AG08396 (cell line): ENCODE measurements at regions not wholly inside any gene's neighbourhood (a gene's known extent, or its start where the extent isn't known, plus 50 kb on each side); places are given as distances from the start of the nearest gene placed in this dataset.
"Not testable (repeated sequence)": the region's sequence is repeated elsewhere in the genome, so short reads cannot be mapped to it uniquely, and the experiment has no call there.

Experiments
- DNase-seq: peaks from one replicate; pipeline ENCODE4 v3.0.0; 2012; ENCODE audit warnings: low spot score, mixed read lengths

- DNase-seq = peak; percentile 30
These were observed 713.4 kb downstream of the CD109 start for GRCh38 chr6:74409447-74409846.

- DNase-seq = no peak
These were observed 712.8 kb downstream of the CD109 start for GRCh38 chr6:74408844-74409243.

GRCh38 chr6:74404366-74404765, 708.4 kb downstream of the CD109 start:
- peak; percentile 17 for DNase-seq

GRCh38 chr6:74402781-74403180, 706.8 kb downstream of the CD109 start:
- no peak for DNase-seq

GRCh38 chr6:74378437-74378836, 682.4 kb downstream of the CD109 start:
- not testable (repeated sequence) for DNase-seq

- DNase-seq = no peak
These were observed 673.6 kb downstream of the CD109 start for GRCh38 chr6:74369556-74369993.

- no peak for DNase-seq
These were observed 672.7 kb downstream of the CD109 start for GRCh38 chr6:74368746-74369145.

GRCh38 chr6:74366634-74367033, 670.6 kb downstream of the CD109 start:
- no peak for DNase-seq

- no peak for DNase-seq
These were observed 666.4 kb downstream of the CD109 start for GRCh38 chr6:74362391-74362790.

GRCh38 chr6:74357321-74357720, 661.3 kb downstream of the CD109 start:
- no peak for DNase-seq

- DNase-seq = no peak
These were observed 660.4 kb downstream of the CD109 start for GRCh38 chr6:74356391-74356790.

GRCh38 chr6:74346936-74347535, 651.0 kb downstream of the CD109 start:
- no peak for DNase-seq

- no peak for DNase-seq
These were observed 647.8 kb downstream of the CD109 start for GRCh38 chr6:74343804-74344203.

GRCh38 chr6:74343321-74343720, 647.3 kb downstream of the CD109 start:
- not testable (repeated sequence) for DNase-seq

- no peak for DNase-seq
These were observed 638.7 kb downstream of the CD109 start for GRCh38 chr6:74334722-74335121.

GRCh38 chr6:74333406-74333805, 637.4 kb downstream of the CD109 start:
- DNase-seq = no peak

- no peak for DNase-seq
These were observed 624.7 kb downstream of the CD109 start for GRCh38 chr6:74320715-74321114.

- no peak for DNase-seq
These were observed 624.1 kb downstream of the CD109 start for GRCh38 chr6:74320074-74320473.

GRCh38 chr6:74319292-74319691, 623.3 kb downstream of the CD109 start:
- no peak for DNase-seq

- DNase-seq = no peak
These were observed 622.7 kb downstream of the CD109 start for GRCh38 chr6:74318738-74319137.

- no peak for DNase-seq
These were observed 616.1 kb downstream of the CD109 start for GRCh38 chr6:74312081-74312480.

GRCh38 chr6:74311431-74311830, 615.4 kb downstream of the CD109 start:
- no peak for DNase-seq

GRCh38 chr6:74289884-74290283, 593.9 kb downstream of the CD109 start:
- DNase-seq = peak; percentile 47

GRCh38 chr6:74287932-74288331, 591.9 kb downstream of the CD109 start:
- DNase-seq = no peak

GRCh38 chr6:74287441-74287840, 591.4 kb downstream of the CD109 start:
- DNase-seq = no peak
